ENCODE measurements at regions not wholly inside any gene's neighbourhood (a gene's known extent, or its start where the extent isn't known, plus 50 kb on each side); places are given as distances from the start of the nearest gene placed in this dataset.

DNA sequence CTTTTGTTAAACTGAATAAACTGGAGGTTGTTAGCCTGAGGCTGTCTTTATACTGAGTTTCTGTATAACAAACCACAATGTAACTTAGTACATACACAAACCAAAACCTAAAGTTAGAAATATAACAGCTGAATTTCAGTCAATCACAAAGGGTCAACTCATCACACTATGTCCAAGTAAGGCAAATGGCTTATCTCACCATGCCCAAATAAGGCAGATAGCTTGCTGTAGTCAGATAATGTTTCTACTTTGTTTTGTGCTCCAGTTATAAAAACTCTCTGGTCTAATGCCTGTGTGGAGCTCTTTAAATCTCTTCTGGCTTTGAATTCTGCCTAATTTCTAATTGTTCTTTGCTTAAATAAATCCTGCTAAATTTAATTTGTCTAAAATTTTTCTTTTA lies 1323.4 kb upstream of the ATXN8OS start:
- Histone ChIP-seq H3K36me3 (ENCODE audit: low read depth, missing control alignments) (no peaks in the 10 kb centered on the region), H3K4me3 (no peak overlapping the region), H3K4me1 (no peaks in the 10 kb centered on the region), H3K9me3 (no peaks in the 10 kb centered on the region), H3K27me3 (no peaks in the 10 kb centered on the region), H3K27ac (no peak overlapping the region)
- TF ChIP-seq, protein P1, sequence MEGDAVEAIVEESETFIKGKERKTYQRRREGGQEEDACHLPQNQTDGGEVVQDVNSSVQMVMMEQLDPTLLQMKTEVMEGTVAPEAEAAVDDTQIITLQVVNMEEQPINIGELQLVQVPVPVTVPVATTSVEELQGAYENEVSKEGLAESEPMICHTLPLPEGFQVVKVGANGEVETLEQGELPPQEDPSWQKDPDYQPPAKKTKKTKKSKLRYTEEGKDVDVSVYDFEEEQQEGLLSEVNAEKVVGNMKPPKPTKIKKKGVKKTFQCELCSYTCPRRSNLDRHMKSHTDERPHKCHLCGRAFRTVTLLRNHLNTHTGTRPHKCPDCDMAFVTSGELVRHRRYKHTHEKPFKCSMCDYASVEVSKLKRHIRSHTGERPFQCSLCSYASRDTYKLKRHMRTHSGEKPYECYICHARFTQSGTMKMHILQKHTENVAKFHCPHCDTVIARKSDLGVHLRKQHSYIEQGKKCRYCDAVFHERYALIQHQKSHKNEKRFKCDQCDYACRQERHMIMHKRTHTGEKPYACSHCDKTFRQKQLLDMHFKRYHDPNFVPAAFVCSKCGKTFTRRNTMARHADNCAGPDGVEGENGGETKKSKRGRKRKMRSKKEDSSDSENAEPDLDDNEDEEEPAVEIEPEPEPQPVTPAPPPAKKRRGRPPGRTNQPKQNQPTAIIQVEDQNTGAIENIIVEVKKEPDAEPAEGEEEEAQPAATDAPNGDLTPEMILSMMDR (IDR thresholded peaks at IDR 0.05): no peak
- intact Hi-C loops (cut with DNase I; ENCODE audit: low total_unique reads): no loop called here
- DNase-seq: no peak

DNA sequence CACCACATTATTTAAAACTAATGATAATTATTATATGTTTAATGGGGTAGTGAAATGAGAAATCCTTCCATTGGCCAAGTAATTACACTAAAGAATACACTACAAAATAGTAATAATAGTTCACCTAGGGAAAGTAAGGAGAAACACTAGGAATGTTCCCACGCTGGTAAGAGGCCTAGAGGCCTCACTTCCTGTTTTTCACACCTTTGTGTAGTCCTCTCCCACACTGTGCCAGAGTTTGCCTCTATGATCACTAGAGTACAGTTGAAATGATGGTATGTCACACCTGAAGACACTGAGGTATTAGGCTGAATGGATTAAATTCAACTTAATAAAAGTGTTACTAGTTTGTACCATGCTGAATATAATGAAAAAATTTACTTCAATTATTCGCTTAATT lies 1348.0 kb upstream of the ATXN8OS start:
- WGBS, 2 donors: 87 to 89% methylated on average over 2 of the region's 2 CpGs
- Histone ChIP-seq H3K4me1 (no peaks in the 10 kb centered on the region), H3K9me3 (no peaks in the 10 kb centered on the region), H3K4me3 (no peak overlapping the region), H3K27ac (no peak overlapping the region), H3K36me3 (ENCODE audit: low read depth, missing control alignments) (no peaks in the 10 kb centered on the region), H3K27me3 (no peaks in the 10 kb centered on the region)
- TF ChIP-seq, protein P1 (IDR thresholded peaks at IDR 0.05): no peak
- TF ChIP-seq POLR2A (IDR thresholded peaks at IDR 0.05): no peak
- no peak for DNase-seq
- intact Hi-C loops (cut with DNase I; ENCODE audit: low total_unique reads): no loop called here

DNA sequence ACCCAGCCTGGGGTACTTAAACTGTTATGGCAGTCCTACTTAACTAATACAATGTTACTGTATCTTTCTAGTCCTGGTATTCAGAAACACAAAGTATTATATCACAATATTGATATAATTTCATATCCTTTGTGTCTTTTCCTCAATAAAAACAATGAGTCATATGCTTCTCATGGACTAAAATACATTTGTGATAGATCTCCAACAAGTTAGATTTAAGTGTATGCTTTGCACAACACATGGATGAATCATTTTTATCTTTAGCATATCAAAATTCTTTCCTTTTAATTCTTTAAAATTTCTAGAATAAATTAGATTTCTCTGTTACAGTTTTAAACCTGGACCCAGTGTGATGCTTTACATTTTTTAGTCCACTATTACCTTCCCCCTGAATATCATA lies 1357.8 kb upstream of the ATXN8OS start:
- no peaks in the 10 kb centered on the region for H3K27me3 ChIP-seq
- no peak overlapping the region for H3K4me3 ChIP-seq
- TF ChIP-seq, protein P1 (IDR thresholded peaks at IDR 0.05): no peak
- no peak for TF ChIP-seq POLR2A (IDR thresholded peaks at IDR 0.05)
- H3K9me3 ChIP-seq: no peaks in the 10 kb centered on the region
- H3K36me3 ChIP-seq (ENCODE audit: low read depth, missing control alignments): no peaks in the 10 kb centered on the region
- no peak overlapping the region for H3K27ac ChIP-seq
- intact Hi-C loops (cut with DNase I; ENCODE audit: low total_unique reads): no loop called here
- H3K4me1 ChIP-seq: no peaks in the 10 kb centered on the region
- DNase-seq: no peak

DNA sequence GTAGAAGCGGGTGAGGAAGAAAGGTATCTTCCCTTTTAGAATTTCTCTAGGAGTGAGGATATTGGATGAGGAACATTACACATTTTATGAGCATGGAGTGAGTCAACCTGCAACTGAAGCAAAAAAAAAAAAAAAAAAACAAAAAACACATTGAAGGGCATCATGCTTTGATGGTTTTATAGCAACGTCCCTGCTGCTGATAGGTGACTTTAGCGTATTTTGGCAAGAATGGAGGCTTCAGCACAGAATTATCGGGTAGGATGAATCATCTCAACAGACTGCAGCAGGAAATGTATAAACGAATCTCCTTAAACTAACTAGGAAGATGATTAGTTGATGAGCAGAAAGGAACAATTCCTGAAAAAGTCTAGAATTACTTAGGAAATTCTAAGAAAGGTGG lies 1359.6 kb upstream of the ATXN8OS start:
- intact Hi-C loops (cut with DNase I; ENCODE audit: low total_unique reads): no loop called here

DNA sequence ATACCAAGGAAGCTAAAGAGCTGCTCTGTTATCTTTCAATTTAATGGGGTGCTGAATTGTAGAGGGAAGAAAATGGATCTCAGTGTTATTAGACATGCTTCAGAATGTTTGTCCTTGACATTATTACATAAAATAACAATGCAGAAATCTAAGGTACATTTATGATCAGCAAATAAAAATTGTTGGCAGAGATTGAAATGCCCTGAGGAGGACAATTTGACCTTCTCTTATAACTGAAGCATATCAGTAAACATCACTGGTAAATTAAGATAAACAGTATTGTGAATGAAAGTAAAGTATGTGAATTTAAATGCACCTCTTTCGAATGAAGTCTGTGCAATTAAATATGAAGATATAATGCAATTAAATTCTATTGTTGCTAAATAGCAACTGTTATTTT lies 1362.1 kb upstream of the ATXN8OS start:
- intact Hi-C loops (cut with DNase I; ENCODE audit: low total_unique reads): no loop called here
- H3K27me3 ChIP-seq: no peaks in the 10 kb centered on the region
- WGBS, 2 donors: 71 to 73% methylated on average over 1 of the region's 1 CpG

More for the DNA sequence above, 1359.6 kb upstream of the ATXN8OS start:
- Histone ChIP-seq H3K4me1 (no peaks in the 10 kb centered on the region), H3K4me3 (no peak overlapping the region), H3K9me3 (no peaks in the 10 kb centered on the region), H3K36me3 (ENCODE audit: low read depth, missing control alignments) (no peaks in the 10 kb centered on the region), H3K27me3 (no peaks in the 10 kb centered on the region), H3K27ac (no peak overlapping the region)
- DNase-seq: no peak
- 78 to 81% methylated on average over 5 of the region's 5 CpGs for WGBS, 2 donors
- TF ChIP-seq, protein P1 (IDR thresholded peaks at IDR 0.05): no peak
- TF ChIP-seq POLR2A (IDR thresholded peaks at IDR 0.05): no peak

More for the DNA sequence above, 1362.1 kb upstream of the ATXN8OS start:
- no peak for DNase-seq
- Histone ChIP-seq H3K9me3 (no peaks in the 10 kb centered on the region), H3K4me1 (no peaks in the 10 kb centered on the region), H3K4me3 (no peak overlapping the region), H3K36me3 (ENCODE audit: low read depth, missing control alignments) (no peaks in the 10 kb centered on the region), H3K27ac (no peak overlapping the region)
- TF ChIP-seq, protein P1 (IDR thresholded peaks at IDR 0.05): no peak
- no peak for TF ChIP-seq POLR2A (IDR thresholded peaks at IDR 0.05)
